Tibial nerve (tissue), 3 donors: ENCODE measurements at regions not wholly inside any gene's neighbourhood (a gene's known extent, or its start where the extent isn't known, plus 50 kb on each side); places are given as distances from the start of the nearest gene placed in this dataset.

ENCODE experiments used
- CTCF ChIP-seq, 5 experiments: fragments of 200-600 bp in 3 of 5; fragments of 450-650 bp in 2 of 5; sonication (generic) in 3 of 5; IDR thresholded peaks; one replicate each; pipeline ENCODE4 v1.5.1; 2016 to 2019; ENCODE audit warnings: antibody characterized with exemption in 5 of 5, mild to moderate bottlenecking in 3 of 5, moderate library complexity in 2 of 5
- POLR2A ChIP-seq, 2 donors: fragments of 450-650 bp; IDR thresholded peaks; one replicate each; pipeline ENCODE4 v1.6.1; 2017; ENCODE audit warnings: antibody characterized with exemption in 2 of 2, mild to moderate bottlenecking in 2 of 2, moderate library complexity in 2 of 2

- TF ChIP-seq CTCF (IDR thresholded peaks at IDR 0.05) (no peak), POLR2A (IDR thresholded peaks at IDR 0.05) (no peak)
Measured at GRCh38 chr9:86718388-86719049, 228.8 kb downstream of the GAS1 start.
